ENCODE measurements at regions not wholly inside any gene's neighbourhood (a gene's known extent, or its start where the extent isn't known, plus 50 kb on each side); places are given as distances from the start of the nearest gene placed in this dataset.

DNA sequence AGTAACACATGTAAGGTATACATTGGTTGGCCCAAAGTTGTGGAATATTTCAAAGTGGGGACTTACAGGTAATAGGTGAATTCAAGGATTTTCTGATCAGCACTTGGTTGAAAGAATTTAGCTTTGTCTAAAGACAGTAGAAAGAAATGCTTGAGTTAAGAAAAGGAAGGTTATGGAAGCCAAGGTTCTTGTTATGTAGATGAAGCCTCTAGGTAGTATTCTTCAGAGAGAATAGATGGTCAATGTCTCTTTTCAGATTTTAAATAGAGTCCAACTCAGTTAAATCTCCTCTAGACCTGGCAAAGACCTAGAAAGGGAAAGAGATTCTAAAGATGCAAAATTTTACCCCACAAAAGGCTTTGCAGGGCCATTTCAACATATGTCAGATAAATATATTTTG is 157.4 kb downstream of the ANKRD30B start:
- no peak for DNase-seq

- DNase-seq = no peak
These were observed 158.0 kb downstream of the ANKRD30B start for GRCh38 chr18:14905979-14906378.

DNA sequence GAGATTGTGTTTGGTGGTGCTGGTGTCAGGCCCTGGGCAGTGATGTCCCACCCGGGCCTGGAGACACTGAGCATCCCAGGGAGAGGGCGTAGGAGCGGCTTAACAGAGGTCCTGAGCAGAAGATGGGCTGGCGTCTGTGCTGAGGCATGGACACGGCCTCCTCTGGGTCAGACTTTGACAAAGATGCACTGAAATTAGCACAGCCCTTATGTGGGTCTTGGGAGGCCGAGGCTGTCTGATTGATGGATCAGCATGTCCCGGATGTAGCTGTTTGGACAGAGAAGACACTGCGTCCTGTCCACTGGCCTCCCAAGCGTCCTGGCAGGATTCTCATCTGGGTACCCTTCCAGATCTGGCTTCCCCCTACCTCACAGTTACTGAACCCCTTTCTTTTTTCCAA is 159.4 kb downstream of the ANKRD30B start:
- DNase-seq = no peak

DNA sequence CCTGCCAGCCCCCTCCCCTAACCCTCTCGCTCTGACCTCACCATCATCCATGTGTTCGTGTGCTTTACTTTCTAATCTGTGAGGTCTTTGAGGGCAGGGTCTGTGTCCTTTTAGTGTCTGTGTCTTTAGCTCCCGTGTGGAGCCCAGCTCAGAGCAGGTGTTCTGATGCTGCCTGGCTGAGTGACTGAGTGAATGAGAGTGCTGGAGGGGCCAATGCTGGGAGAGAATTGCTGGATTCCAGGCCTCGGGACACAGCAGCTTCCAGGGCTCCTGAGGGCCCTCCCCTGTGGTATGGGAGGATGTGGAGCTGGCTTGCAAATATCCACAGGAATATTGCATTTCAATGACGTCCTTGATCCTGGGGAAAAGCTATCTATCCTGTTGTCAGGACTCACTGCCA is 160.6 kb downstream of the ANKRD30B start:
- no peak for DNase-seq

DNA sequence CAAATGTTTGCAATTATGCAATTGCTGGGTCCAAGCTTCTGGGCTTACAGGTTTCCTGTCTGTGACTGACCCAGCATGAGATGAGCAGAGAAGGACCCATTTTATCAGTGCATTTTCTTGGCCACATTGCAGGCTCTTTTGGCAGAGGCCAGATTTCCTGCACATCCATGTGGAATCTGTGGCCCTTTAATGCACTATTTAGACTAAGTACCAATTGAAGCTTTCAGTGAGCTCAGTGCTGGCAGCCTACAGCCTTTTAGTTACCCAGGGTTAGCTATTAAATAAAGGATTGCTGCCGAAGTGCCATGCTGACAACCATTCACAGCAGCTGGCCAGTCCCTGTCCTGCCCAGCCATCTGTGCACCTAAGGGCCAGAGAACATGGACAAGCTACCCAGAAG is 165.0 kb downstream of the ANKRD30B start:
- no peak for DNase-seq

DNA sequence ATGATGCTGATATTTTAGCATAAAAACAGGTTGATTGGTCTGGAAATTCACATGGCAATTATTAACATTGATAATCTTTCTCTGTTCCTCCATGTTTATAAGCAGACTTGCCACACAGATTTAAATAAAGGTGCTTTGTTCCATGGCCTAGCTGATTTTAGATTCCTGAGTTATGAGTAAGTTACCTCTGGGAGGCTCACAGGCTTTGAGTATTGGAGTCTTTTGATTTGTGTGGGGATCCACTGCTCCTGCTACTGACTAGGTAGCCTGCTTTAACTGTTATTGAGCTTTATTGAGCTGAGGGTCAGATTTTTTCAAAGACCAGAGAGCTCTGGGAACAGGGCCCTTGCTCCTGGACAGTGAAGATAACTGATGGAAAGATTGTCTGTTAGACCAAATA is 166.1 kb downstream of the ANKRD30B start:
- no peak for DNase-seq

GRCh38 chr18:14914771-14915170 is 166.8 kb downstream of the ANKRD30B start:
- no peak for DNase-seq

DNA sequence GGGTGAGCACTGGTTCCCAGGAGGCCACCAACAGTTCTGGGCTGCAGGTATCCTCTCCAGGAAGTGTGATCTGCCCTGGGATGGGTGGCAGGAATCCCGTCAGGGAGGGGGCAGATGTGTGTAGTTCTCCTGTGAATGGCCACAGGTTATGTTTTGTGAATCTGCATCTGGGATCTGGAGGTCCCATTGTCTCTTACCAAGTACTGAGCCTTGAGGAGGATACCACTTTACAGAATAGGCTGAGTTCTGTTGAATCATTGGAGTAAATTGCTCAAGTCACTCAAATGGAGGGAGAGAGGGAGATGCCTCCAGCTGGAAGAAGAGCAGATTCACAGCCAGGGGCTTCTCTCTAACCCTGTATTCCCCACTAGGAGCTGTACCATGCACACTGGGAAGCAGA is 168.2 kb downstream of the ANKRD30B start:
- DNase-seq = no peak

DNA sequence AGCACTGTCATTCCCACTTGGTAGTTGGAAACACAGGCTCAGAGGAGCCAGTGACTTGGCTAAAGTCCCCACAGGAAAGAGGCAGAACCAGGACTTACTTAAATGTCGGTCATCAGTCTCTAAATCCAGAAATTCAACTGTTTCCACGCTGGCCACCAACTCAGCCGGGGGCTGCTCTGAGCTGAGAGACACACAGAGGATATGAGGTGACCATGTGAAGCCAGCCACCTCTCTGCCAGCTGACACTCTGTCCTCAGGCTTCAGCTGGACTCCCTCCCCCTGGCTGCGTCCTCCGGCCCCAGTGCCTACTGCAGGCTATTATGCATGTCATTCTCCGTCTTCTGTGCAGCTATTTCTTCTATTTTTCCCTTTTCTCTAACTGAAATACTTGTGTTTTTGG is 168.9 kb downstream of the ANKRD30B start:
- no peak for DNase-seq

DNA sequence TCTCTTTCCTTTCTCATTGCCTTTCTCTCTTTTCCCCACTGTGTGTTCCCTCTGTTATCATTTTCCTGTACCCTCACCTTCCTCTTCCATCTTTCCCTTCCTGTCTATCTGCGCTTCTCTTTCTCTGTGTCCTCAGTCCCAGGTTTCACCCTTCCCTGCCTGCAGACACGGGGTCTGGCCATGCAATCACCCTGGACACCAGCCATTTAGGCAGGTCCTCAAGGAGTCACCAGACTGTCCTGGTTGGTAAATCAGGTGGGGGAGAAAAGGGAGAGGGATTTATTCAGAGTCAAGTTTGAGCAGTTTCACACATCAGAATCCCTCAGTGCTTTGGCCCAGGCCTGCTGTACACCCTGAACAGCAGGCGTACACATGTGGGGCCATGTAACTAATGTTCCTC is 169.3 kb downstream of the ANKRD30B start:
- DNase-seq = no peak

- no peak for DNase-seq
These were observed 171.7 kb downstream of the ANKRD30B start for GRCh38 chr18:14919666-14920065.

- no peak for DNase-seq
These were observed 173.1 kb downstream of the ANKRD30B start for GRCh38 chr18:14921031-14921430.

GRCh38 chr18:14921547-14921946 is 173.6 kb downstream of the ANKRD30B start:
- DNase-seq = no peak

GRCh38 chr18:14922031-14922430 is 174.1 kb downstream of the ANKRD30B start:
- no peak for DNase-seq

GRCh38 chr18:14922965-14923565 is 175.1 kb downstream of the ANKRD30B start:
- DNase-seq = no peak

DNA sequence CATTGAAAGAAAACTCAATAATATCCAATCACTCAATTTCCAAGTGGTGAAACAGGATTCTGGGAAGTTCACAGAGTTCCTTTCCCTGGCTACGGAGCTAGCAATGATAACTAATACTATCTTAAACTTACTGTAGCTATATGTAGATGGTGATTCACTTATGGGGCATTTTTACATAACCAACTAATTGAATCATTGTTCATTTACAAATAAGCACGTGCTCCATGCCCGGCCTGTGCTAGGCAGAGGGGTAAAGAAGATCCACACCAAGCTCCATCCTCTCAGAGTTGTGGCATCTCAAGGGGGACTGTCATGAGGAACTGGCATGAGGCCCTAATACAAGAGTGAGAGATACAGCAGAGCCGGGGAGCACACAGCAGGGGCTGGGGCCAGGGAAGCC is 176.3 kb downstream of the ANKRD30B start:
- DNase-seq = no peak

- no peak for DNase-seq
These were observed 177.3 kb downstream of the ANKRD30B start for GRCh38 chr18:14925281-14925709.

DNA sequence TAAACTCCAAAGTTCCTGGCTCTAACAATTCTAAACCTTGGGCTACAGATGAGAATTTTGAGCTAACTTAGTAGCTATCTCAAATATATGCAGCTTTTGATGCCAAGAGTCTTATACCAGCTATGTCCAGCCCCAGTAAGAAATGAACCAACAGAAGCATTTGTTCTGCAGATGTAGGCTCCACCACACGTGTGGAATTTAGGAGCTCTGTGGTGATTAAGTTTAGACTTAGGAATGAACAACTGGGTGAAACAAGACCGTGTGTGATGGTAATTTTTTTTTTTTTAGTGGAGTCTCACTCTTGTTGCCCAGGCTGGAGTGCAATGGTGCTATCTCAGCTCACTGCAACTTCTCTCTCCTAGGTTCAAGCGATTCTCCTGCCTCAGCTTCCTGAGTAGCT is 179.7 kb downstream of the ANKRD30B start:
- DNase-seq = no peak

- DNase-seq = no peak
These were observed 180.4 kb downstream of the ANKRD30B start for GRCh38 chr18:14928396-14928795.

GRCh38 chr18:14930076-14930475 is 182.1 kb downstream of the ANKRD30B start:
- no peak for DNase-seq

- no peak for DNase-seq
These were observed 182.6 kb downstream of the ANKRD30B start for GRCh38 chr18:14930576-14930975.

GRCh38 chr18:14933049-14933851 is 185.3 kb downstream of the ANKRD30B start:
- DNase-seq = no peak

GRCh38 chr18:14933964-14934363 is 186.0 kb downstream of the ANKRD30B start:
- DNase-seq = no peak

GRCh38 chr18:14935210-14935609 is 187.2 kb downstream of the ANKRD30B start:
- no peak for DNase-seq

DNA sequence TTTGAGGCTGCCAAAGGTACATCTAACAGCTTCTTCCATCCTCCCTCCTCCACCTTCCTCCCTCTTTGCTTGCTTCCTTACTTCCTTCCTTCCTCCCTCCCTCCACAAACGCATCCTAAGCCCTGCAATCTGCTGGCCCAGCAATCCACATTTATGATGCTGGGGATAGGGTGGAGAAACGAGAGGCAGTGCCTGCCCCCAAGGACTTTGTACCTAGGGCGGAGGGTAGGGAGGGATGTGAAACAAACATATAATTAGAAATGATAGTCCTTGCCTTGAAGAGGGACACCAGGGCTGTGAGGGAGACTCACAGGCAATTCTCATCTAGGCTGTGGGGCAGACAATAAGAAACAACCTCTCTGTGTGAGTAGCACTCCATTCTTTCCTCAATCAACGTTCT is 188.3 kb downstream of the ANKRD30B start:
- no peak for DNase-seq

Measured in T1000 (cell line).